ENCODE measurements at regions not wholly inside any gene's neighbourhood (a gene's known extent, or its start where the extent isn't known, plus 50 kb on each side); places are given as distances from the start of the nearest gene placed in this dataset.
"Not testable (repeated sequence)": the region's sequence is repeated elsewhere in the genome, so short reads cannot be mapped to it uniquely, and the experiment has no call there.

GRCh38 chr6:10343320-10343719, 71.6 kb downstream of the TFAP2A start:
- DNase-seq (ENCODE audit: low read depth in 2 of 2): no peak

- DNase-seq (ENCODE audit: low read depth in 2 of 2): no peak
Measured at GRCh38 chr6:10341605-10342004, 73.3 kb downstream of the TFAP2A start.

GRCh38 chr6:10338151-10338550, 76.7 kb downstream of the TFAP2A start:
- no peak for DNase-seq (ENCODE audit: low read depth in 2 of 2)

- not testable (repeated sequence) for DNase-seq (ENCODE audit: low read depth in 2 of 2)
Measured at GRCh38 chr6:10337376-10337775, 77.5 kb downstream of the TFAP2A start.

GRCh38 chr6:10332111-10332510, 82.8 kb downstream of the TFAP2A start:
- DNase-seq (ENCODE audit: low read depth in 2 of 2): no peak

- DNase-seq (ENCODE audit: low read depth in 2 of 2): no peak
Measured at GRCh38 chr6:10331334-10331968, 83.4 kb downstream of the TFAP2A start.

- no peak for DNase-seq (ENCODE audit: low read depth in 2 of 2)
Measured at GRCh38 chr6:10330515-10330914, 84.4 kb downstream of the TFAP2A start.

- no peak for DNase-seq (ENCODE audit: low read depth in 2 of 2)
Measured at GRCh38 chr6:10323018-10323417, 91.9 kb downstream of the TFAP2A start.

- DNase-seq (ENCODE audit: low read depth in 2 of 2): no peak
Measured at GRCh38 chr6:10320291-10320690, 94.6 kb downstream of the TFAP2A start.

- no peak for DNase-seq (ENCODE audit: low read depth in 2 of 2)
Measured at GRCh38 chr6:10316373-10316721, 98.5 kb downstream of the TFAP2A start.

GRCh38 chr6:10315658-10316372, 99.1 kb downstream of the TFAP2A start:
- no peak for DNase-seq (ENCODE audit: low read depth in 2 of 2)

- DNase-seq (ENCODE audit: low read depth in 2 of 2): no peak
Measured at GRCh38 chr6:10315034-10315433, 99.8 kb downstream of the TFAP2A start.

GRCh38 chr6:10314163-10314955, 100.5 kb downstream of the TFAP2A start:
- DNase-seq (ENCODE audit: low read depth in 2 of 2): no peak

GRCh38 chr6:10313799-10314162, 101.1 kb downstream of the TFAP2A start:
- no peak for DNase-seq (ENCODE audit: low read depth in 2 of 2)

- DNase-seq (ENCODE audit: low read depth in 2 of 2): no peak
Measured at GRCh38 chr6:10312445-10312844, 102.4 kb downstream of the TFAP2A start.

- not testable (repeated sequence) for DNase-seq (ENCODE audit: low read depth in 2 of 2)
Measured at GRCh38 chr6:10311546-10312405, 103.1 kb downstream of the TFAP2A start.

GRCh38 chr6:10310826-10311225, 104.0 kb downstream of the TFAP2A start:
- no peak for DNase-seq (ENCODE audit: low read depth in 2 of 2)

- DNase-seq (ENCODE audit: low read depth in 2 of 2): no peak
Measured at GRCh38 chr6:10310330-10310653, 104.6 kb downstream of the TFAP2A start.

- DNase-seq (ENCODE audit: low read depth in 2 of 2): no peak
Measured at GRCh38 chr6:10309457-10310329, 105.2 kb downstream of the TFAP2A start.

GRCh38 chr6:10307476-10307875, 107.4 kb downstream of the TFAP2A start:
- no peak for DNase-seq (ENCODE audit: low read depth in 2 of 2)

GRCh38 chr6:10307028-10307427, 107.8 kb downstream of the TFAP2A start:
- no peak for DNase-seq (ENCODE audit: low read depth in 2 of 2)

Measured in lung microvascular endothelial cell (primary cell).